GM19468 (cell line): ENCODE measurements at regions not wholly inside any gene's neighbourhood (a gene's known extent, or its start where the extent isn't known, plus 50 kb on each side); places are given as distances from the start of the nearest gene placed in this dataset.
"Not testable (repeated sequence)": the region's sequence is repeated elsewhere in the genome, so short reads cannot be mapped to it uniquely, and the experiment has no call there.

Experiments
- ATAC-seq: cut with Tn5 transposase; IDR thresholded peaks from one replicate; pipeline ENCODE4 v1.9.1; 2021; ENCODE audit warnings: mild to moderate bottlenecking, moderate library complexity, moderate number of reproducible peaks; ENCODE audit not compliant: unreplicated experiment; ENCODE audit errors: extremely low read depth

DNA sequence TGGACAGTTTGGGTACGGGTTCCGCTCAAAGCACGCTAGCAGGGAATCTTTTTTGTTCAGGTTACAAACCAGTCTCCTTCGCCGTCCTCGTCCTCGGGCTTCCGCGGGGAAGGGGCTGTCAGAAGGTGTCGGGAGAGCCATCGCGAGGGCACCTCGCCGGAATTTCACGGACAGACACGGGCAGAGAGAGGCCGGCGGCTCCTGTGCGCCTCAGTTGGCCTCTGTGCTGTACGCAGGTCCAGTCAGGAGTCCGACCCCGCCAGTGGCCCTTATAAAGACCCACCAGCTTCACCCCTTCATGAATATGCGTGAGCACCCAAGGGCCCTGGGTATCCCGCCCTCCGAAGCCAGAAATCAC is 362.1 kb upstream of the DEFB115 start:
- not testable (repeated sequence) for ATAC-seq

DNA sequence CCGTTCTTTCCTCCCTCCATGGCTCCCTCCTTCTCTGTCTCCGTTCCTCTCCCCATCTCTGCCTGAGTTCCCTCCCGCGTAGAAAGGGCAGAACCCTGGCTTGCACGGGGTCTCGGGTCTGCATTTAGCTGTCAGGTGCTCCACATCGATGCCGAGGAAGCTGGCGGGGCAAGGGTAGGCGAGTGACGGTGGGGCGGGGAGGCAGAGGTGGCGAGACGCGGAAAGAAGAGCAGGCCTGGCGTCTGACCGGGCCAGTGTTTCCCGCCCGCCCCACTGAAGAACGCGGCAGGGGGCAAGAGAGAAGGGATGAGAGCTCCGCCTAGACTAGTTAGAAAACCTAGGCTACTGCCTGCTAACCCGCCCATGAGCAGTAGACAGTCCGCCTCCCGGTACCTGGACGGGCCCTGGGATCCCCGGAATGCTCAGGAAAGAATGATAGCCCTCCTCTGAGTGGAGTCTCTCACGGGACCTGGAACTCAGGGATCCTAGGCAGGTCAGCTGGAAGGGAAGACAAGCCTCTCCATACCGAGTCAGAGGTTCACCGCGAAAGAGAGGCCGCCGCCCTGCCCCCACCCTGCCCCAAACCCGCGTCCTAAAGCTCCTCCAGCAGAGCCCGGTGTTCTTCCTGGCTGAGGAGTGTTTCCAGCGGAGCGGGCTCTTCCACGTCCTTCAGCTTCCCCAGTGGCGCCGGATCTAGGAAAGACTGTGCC is 357.9 kb upstream of the DEFB115 start:
- not testable (repeated sequence) for ATAC-seq

- not testable (repeated sequence) for ATAC-seq
These were observed 357.3 kb upstream of the DEFB115 start for GRCh38 chr20:30900080-30900719.

GRCh38 chr20:30905231-30905630 is 352.2 kb upstream of the DEFB115 start:
- ATAC-seq: not testable (repeated sequence)

DNA sequence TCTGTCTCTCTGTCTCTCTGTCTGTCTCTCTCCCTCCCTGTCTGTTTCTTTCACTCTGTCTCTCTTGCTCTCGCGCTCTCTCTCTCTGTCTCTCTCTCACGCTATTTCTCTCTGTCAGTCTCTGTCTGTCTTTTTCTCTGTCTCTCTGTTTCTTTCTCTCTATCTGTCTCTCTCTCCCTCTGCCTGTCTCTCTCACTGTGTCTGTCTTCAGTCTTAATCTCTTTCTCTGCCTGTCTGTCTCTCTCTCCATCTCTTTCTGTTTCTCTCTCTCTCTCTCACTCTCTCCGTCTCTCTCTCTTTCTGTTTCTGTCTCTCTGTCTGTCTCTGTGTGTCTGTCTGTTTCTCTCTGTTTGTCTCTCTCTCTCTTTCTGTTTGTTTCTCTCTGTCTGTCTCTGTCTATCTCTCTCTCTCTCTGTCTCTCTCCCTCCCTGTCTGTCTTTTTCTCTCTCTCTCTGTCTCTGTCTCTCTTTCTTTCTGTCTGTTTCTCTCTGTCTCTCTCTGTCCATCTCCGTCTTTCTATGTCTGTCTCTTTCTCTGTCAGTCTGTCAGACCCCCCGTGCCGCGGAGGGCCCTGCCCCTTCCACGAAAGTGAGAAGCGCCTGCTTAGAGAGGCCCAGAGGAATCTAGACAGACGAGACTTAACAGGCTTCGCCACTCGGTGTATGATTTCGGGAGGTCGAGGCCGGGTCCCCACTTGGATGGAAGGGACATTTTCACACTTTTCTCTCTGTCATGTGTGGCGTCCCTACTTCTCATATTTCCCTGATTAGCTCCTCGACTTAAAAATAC is 346.3 kb upstream of the DEFB115 start:
- no peak for ATAC-seq

GRCh38 chr20:30911832-30912660 is 345.4 kb upstream of the DEFB115 start:
- ATAC-seq: not testable (repeated sequence)

GRCh38 chr20:30912661-30913026 is 344.8 kb upstream of the DEFB115 start:
- not testable (repeated sequence) for ATAC-seq

DNA sequence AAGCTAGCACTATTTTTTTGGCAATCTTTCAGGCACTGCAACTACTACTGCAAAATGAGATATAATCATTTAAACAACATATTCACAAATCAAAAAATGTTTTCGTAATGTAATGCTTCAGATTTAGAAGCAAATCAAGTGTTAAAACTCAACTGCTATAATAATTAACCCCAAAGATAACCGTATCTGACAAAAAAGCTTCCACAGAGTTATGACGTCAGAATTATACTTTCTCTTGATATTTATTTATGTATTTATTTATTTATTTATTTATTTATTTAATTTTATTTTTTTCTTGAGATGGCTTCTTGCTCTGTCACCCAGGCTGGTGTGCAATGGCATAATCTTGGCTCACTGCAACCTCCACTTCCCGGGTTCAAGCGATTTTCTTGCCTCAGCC is 341.1 kb upstream of the DEFB115 start:
- not testable (repeated sequence) for ATAC-seq

- no peak for ATAC-seq
These were observed 337.8 kb upstream of the DEFB115 start for GRCh38 chr20:30919514-30920188.

DNA sequence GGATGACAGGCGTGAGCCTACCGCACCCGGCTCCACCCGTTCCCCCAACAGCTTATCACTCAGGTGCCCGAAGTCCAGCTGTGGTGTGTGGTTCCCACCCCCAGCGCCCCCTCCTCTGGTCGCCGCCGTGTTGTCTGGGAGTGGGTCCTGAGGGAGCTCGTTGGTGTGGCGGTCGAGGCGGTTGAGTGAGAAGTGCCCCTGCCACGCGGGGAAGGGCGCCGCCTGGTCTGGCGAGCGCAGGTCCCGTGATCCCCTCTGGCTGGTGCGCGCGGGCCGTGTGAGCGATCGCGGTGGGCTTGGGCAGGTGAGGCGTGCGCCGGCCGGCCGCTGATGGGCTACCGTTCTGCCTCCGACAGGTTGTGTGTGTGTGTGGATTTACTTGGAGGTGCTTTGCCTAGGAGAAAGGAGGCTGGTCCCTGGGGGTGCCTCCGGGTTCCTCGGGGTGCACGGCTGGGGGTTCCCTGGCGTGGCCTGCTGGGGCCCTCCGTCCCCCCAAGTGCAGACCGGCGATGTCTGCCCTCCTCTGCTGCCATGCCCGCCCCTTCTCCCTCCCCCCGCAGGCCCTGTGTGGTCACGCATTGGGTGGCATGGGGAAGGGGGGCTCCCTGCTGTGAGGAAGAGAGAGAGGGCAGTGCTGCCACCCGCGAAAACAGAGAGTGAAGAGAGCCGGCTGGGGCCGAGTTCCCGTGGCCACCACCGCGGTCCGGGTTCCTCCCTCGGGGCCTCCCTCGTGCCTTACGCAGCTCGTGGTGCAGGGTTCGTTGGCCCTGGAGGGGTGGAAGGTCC is 336.0 kb upstream of the DEFB115 start:
- ATAC-seq: no peak

DNA sequence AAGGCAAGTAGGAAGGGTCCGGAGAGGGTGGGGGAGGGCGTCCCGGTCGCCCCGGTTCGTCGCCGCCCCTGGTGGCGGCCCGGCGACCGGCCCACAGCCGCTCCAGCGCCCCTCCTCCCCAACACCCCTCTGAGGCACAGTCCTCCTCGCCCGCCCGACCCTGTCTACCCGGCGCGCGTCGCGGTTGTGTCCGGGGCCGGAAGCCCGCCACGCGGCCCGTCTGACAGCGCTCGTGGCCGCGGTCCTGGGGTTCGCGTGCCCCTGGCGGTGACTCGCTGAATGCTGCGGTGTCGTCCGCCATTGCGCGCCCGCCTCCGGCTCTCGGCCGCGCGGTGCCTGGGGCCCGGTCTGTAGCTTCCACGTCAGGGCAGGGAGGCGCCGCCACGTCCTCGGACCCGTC is 335.3 kb upstream of the DEFB115 start:
- ATAC-seq: no peak

- ATAC-seq: no peak
These were observed 319.7 kb upstream of the DEFB115 start for GRCh38 chr20:30937790-30938189.

GRCh38 chr20:30949761-30950160 is 307.7 kb upstream of the DEFB115 start:
- no peak for ATAC-seq

DNA sequence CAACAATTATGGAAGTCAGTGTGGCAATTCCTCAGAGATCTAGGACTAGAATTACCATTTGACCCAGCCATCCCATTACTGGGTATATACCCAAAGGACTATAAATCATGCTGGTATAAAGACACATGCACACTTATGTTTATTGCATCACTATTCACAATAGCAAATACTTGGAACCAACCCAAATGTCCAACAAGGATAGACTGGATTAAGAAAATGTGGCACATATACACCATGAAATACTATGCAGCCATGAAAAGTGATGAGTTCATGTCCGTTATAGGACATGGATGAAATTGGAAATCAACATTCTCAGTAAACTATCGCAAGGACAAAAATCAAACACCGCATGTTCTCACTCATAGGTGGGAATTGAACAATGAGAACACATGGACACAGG is 306.4 kb upstream of the DEFB115 start:
- not testable (repeated sequence) for ATAC-seq

DNA sequence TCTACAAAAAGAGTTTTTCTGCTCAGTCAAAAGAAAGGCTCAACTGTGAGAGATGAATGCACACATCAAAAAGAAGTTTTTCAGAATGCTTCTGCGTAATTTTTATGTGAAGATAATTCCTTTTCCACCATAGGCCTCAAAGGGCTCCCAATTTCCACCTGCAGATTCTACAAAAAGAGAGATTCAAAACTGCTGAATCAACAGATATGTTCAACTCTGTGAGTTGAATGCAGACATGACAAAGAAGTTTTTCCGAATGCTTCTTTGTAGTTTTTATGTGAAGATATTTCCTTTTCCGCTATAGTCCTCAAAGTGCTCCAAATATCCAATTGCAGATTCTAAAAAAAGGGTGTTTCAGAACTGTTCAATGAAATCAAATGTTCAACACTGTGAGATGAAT is 300.8 kb upstream of the DEFB115 start:
- not testable (repeated sequence) for ATAC-seq

GRCh38 chr20:30959208-30959607 is 298.3 kb upstream of the DEFB115 start:
- not testable (repeated sequence) for ATAC-seq

DNA sequence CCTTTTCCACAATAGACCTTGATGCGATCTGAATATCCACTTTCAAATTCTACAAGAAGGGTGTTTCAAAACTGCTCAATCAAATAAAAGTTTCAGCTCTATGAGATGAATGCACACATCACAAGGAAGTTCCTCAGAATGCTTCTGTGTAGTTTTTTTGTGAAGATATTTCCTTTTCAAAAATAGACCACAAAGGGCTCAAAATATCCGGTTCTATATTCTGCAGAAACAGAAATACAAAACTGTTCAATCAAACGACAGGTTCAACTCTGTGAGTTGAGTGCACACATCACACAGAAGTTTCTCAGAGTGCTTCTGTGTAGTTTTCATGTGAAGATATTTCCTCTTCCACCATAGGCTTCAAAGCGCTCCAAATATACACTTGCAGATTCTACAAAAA is 293.9 kb upstream of the DEFB115 start:
- no peak for ATAC-seq

GRCh38 chr20:30975859-30976258 is 281.6 kb upstream of the DEFB115 start:
- not testable (repeated sequence) for ATAC-seq

DNA sequence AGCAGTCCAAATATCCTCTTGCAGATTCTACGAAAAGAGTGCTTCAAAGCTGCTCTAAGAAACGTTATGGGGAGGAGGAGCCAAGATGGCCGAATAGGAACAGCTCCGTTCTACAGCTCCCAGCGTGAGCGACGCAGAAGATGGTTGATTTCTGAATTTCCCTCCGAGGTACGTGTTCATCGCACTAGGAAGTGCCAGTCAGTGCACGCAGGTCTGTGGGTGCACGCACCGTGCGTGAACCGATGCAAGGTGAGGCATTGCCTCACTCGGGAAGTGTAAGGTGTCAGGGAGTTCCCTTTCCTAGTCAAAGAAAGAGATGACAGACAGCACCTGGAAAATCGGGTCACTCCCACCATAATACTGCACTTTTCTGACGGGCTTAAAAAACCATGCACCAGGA is 272.1 kb upstream of the DEFB115 start:
- ATAC-seq: no peak
